HG02870 (cell line): ENCODE measurements at regions not wholly inside any gene's neighbourhood (a gene's known extent, or its start where the extent isn't known, plus 50 kb on each side); places are given as distances from the start of the nearest gene placed in this dataset.
A peak's percentile ranks its signal among the peaks of the same experiment; 100 is the strongest.

Experiments used
- ATAC-seq: cut with Tn5 transposase; IDR thresholded peaks from one replicate; pipeline ENCODE4 v1.9.1; 2021; ENCODE audit warnings: mild to moderate bottlenecking, moderate library complexity; ENCODE audit not compliant: unreplicated experiment

- no peak for ATAC-seq
Measured at GRCh38 chr5:157930710-157931109, 71.8 kb upstream of the CLINT1 start.

DNA sequence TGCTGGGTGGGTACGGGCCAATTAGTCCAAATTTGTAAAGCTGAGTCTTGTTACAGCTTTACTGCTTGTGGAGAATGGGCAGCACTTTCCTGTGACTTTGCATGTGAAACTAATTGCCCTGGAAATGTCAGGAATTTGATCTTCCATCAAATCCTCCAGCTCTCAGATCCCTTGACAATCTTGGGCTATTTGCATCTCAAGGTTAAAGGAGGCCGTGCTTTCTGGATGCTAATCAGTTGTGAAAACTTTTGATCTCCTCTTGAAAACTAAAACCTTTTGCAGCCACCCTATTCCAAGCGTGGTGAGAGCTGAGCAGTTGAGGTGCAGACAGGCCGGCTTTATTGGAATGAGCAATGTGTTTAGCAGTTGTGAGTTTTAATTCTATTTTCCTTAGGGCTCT lies 68.0 kb upstream of the CLINT1 start:
- ATAC-seq, result no peak

GRCh38 chr5:157925786-157926671 lies 67.1 kb upstream of the CLINT1 start:
- ATAC-seq, result no peak

GRCh38 chr5:157924931-157925729 lies 66.2 kb upstream of the CLINT1 start:
- ATAC-seq, result no peak

- ATAC-seq, result no peak
Measured at GRCh38 chr5:157924490-157924889, 65.5 kb upstream of the CLINT1 start.

DNA sequence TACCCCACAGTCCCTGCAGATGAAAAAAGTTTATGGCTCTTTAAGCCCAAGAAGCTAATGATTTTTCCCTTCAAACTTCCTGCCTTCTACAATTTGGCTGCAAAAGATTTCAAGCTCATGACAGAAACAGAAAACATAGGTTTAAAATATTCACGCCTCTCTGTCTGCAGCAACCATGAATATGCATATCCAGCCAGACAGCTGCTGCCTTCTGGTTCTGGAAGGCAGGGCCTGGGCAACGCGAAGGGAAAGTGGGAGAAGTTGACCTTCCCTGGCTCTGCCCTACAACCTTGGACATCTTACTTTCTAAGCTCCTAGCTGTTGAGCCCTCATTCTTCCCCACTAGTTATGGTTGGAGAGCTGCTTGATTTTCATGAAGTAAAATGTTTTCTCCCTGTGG lies 64.8 kb upstream of the CLINT1 start:
- no peak for ATAC-seq

GRCh38 chr5:157922026-157922425 lies 63.1 kb upstream of the CLINT1 start:
- ATAC-seq, result no peak

DNA sequence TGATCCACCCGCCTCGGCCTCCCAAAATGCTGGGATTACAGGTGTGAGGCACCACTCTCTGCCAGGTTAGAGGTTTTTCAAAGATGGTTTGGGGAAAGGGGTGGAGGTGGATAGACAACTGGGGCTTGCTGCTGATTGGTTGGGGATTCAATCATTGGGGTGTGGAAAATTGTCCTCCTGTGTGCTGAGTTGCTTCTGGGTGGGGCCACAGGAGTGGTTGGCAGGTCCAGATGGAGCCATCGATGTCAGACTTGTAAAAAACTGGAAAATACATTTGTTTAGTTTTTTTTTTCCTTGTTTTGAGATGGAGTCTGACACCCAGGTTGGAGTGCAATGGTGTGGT lies 61.9 kb upstream of the CLINT1 start:
- ATAC-seq, result no peak

- ATAC-seq, result no peak
Measured at GRCh38 chr5:157918811-157919742, 60.1 kb upstream of the CLINT1 start.

DNA sequence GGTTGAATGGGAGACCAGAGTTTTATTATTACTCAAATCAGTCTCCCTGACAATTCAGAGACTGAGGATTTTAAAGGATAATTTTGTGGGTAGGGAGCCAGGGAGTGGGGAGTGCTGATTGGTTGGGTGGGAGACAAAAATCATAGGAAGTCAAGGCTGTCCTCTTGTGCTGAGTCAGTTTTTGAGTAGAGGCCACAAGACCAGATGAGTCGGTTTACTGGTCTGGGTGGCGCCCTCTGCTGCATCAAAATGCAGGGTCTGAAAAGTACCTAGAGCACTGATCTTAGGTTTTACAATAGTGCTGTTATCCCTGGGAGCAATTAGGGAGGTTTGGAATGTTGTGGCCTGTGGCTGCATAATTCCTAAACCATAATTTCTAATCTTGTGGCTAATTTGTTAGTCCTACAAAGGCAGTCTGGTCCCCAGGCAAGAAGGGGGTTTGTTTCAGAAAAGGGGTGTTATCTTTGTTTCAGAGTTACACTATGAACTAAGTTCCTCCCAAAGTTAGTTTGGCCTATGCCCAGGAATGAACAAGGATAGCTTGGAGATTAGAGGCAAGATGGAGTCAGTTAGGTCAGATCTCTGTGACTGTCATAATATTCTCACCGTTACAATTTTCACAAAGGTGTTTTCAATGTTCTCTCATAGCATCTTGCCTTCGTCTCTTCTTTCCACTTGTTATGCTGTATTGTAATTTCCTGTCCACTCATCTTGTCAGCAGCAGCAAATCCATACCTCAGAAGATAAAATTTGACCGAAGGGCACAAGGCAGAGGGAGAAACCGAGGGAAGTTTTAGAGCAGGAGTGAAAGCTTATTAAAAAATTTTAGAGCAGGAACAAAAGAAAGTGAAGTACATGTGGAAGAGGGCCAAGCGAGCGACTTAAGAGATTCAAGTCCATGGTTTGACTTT lies 59.2 kb upstream of the CLINT1 start:
- ATAC-seq, result peak; percentile 64

DNA sequence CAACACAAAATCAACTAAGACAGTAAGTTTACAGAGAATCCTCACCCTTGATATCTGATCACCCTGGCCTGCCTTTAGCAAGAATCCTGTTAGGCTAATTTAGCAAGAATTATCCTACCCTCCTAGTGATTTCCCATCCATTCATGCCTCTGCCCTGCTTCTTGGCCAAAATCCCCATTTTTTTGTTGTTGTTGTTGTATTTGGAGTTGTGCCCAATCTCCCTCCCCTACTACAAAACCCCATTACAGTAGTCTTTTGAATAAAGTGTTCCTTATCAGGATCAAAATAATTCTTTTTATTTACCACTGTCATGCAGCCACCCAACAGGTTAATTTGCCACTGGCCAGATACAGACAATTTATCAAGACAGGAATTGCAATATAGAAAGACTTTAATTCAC lies 58.5 kb upstream of the CLINT1 start:
- ATAC-seq, result no peak

DNA sequence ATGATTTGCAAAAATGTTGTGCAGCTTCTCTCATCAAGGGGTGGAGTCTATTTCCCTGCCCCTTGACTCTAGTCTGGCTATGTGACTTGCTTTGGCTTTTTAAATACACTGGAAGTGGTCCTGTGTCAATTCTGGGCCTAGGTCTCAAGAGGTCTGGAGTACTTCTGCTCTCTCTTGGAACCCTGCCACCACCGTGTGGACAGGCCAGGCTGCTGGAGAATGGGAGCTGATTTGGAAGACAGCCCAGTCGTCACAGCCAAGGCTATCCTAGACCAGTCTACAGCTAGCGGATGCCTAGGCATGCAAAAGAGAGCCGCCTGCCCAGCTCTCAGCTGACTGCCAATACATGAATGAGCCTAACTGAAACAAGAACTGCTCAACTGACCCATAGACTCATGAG lies 56.7 kb upstream of the CLINT1 start:
- no peak for ATAC-seq

GRCh38 chr5:157914151-157914788 lies 55.3 kb upstream of the CLINT1 start:
- no peak for ATAC-seq

GRCh38 chr5:157913575-157913974 lies 54.6 kb upstream of the CLINT1 start:
- ATAC-seq, result no peak

DNA sequence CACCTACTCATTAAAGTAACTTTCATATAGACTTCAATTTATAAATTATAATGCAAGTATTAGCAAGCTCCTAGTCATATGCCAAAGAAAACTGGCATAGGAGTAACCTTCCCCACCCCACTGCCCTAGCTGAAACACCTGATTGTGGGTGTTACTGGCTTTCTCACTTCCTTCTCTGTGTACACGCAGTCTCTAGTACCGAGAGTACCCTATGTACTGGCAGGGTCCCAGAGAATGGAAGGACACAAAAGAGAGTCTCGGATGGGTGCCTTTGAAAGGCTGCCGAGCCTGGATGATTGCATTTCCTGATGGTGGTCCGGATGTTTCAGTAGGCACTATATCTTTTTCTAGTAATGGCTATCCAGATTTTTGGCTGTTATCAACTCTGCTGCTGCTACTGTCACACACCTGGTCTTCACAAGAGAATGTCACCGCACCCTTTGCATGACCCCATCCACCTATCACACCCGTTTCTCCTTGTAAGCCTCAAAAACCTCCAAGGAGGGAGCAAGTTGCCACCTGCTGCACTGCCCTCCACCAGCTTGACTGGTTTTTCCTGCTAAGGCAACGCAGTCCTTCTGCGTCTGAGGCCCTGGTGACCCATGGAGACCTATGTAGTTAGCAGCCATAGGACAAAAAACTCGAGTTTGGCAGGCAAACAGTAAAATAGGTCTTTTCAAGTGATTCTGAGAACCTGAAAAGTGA lies 53.8 kb upstream of the CLINT1 start:
- ATAC-seq, result peak; percentile 93

GRCh38 chr5:157911568-157911967 lies 52.6 kb upstream of the CLINT1 start:
- ATAC-seq, result no peak
